ENCODE measurements at regions not wholly inside any gene's neighbourhood (a gene's known extent, or its start where the extent isn't known, plus 50 kb on each side); places are given as distances from the start of the nearest gene placed in this dataset.
"Not testable (repeated sequence)": the region's sequence is repeated elsewhere in the genome, so short reads cannot be mapped to it uniquely, and the experiment has no call there.

DNA sequence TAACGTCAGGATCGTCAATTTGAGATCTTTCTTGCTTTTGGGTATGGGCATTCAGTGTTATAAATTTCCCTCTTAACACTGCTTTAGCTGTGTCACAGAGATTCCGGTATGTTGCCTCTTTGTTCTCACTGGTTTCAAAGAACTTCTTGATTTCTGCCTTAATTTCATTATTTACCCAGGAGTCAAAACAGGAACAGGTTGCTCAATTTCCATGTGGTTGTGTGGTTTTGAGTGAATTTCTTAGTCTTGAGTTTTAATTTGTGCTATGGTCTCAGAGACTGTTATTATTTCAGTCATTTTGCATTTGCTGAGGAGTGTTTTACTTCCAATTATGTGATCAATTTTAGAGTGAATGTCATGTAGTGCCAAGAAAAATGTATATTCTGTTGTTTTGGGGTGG, 153.1 kb downstream of the PCDH17 start:
- DNase-seq, result no peak

DNA sequence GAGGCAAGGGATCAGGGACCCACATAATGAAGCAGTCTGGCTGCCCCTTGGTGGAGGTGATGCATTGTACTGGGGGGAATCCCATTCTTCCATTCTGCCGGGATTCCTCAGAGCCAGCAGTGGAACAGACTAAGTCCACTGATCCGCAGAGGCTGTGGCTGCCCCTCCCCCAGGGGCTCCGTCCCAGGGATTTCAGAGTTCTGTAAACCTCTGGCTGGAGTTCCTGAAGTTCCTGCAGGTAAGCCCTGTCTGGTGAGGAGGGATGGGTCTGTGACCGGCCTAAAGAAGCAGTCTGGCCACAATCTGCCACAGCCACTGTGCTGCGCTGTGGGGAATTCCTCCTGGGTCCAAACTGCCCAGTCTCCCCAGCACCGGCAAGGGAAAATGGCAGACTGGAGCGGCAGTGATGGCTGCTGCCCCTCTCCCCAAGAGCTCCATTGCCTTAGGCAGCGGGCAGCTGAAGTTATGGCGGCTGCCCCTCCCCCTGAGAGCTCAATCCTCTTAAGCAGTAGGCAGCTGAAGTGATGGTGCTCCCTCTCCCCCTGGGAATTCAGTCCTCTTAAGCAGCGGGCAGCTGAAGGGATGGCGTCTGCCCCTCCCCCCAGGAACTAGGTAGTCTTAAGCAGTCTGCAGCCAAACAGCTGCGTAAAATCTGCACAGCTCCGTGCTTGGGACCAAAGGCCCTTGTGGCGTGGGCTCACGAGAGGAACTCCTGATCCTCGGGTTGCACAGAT, 155.7 kb downstream of the PCDH17 start:
- DNase-seq, result no peak

- DNase-seq, result no peak
These were observed 168.1 kb downstream of the PCDH17 start for GRCh38 chr13:57799624-57800023.

GRCh38 chr13:57813651-57814050, 182.1 kb downstream of the PCDH17 start:
- no peak for DNase-seq

GRCh38 chr13:57815600-57815999, 184.1 kb downstream of the PCDH17 start:
- DNase-seq, result no peak

- no peak for DNase-seq
These were observed 189.4 kb downstream of the PCDH17 start for GRCh38 chr13:57820924-57821323.

- no peak for DNase-seq
These were observed 192.2 kb downstream of the PCDH17 start for GRCh38 chr13:57823704-57824103.

DNA sequence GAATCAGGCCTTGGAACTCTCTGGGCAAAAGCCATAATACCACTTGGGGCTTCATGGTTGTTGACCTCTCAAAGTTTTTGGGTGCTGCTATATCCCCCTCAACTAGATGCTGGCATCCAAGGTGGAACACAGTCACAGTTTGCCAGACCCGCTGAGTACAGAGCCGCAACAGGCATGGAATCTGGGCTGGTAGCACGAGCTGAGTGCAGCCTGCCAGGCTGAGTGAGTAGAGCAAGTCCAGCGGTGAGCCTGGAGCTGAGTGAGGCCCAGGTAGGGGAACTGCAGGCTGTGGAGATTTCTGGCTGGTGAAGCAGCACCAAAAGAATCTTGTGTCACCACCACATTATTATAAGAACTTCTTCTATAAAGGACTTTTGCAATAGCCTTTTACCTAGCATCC, 192.6 kb downstream of the PCDH17 start:
- no peak for DNase-seq

DNA sequence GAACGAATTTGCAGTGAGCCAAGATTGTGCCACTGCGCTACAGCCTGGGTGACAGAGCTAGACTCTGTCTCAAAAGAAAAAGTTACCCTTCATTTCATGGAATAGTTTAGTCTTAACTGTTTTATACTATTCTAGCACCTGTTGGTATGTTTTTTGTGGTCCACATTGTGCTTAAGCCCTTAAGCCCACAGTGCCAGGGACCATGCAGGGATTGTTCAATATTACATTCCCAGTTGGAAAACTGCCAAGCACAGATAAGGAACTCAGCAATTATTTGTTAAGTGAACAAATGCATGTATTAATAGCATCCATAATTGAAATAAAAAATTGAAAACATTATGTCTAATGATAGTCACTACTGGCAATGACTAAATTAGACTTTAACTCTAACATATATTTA, 193.5 kb downstream of the PCDH17 start:
- DNase-seq, result no peak

GRCh38 chr13:57829496-57829895, 198.0 kb downstream of the PCDH17 start:
- no peak for DNase-seq

- DNase-seq, result no peak
These were observed 200.6 kb downstream of the PCDH17 start for GRCh38 chr13:57832187-57832586.

GRCh38 chr13:57837801-57838200, 206.3 kb downstream of the PCDH17 start:
- DNase-seq, result no peak

GRCh38 chr13:57843521-57843920, 212.0 kb downstream of the PCDH17 start:
- no peak for DNase-seq

DNA sequence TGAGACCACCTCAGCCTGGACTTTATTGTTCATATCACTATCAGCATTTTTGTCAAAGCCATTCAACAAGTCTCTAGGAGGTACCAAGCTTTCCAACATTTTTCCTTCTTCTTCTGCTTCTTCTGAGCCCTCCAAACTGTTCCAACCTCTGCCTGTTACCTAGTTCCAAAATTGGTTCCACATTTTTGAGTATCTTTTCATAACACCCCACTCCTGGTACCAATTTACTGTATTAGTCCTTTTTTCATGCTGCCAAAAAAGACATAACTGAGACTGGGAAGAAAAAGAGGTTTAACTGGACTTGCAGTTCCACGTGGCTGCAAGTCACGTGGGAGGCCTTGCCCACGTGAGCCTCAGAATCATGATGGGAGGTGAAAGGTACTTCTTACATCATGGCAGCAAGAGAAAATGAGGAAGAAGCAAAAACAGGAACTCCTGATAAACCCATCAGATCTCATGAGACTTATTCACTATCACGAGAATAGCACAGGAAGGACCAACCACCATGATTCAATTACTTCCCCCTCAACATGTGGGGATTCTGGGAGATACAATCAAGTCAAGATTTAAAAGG, 215.1 kb downstream of the PCDH17 start:
- no peak for DNase-seq

GRCh38 chr13:57857945-57858344, 226.4 kb downstream of the PCDH17 start:
- no peak for DNase-seq

DNA sequence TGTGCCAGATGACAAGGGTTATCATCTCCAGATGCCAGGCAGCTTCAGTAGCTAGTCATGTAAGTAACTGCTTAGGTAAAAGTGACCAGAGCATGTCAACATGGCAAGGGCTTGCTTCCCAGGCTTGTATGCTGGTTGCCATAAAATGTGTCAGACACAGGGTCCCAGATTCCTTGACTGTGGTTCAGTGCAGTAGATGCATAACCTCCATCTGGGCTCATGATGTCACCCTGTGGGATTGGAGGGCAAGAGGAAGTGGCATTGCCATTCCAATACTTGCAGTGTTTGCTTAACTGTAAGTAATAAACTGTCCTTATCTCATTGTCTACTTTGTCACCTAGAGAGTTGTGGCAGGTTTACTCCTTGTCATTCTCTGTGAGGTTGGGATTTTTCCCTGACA, 226.8 kb downstream of the PCDH17 start:
- no peak for DNase-seq

GRCh38 chr13:57862879-57863278, 231.3 kb downstream of the PCDH17 start:
- DNase-seq, result no peak

- DNase-seq, result no peak
These were observed 234.2 kb downstream of the PCDH17 start for GRCh38 chr13:57865600-57866294.

DNA sequence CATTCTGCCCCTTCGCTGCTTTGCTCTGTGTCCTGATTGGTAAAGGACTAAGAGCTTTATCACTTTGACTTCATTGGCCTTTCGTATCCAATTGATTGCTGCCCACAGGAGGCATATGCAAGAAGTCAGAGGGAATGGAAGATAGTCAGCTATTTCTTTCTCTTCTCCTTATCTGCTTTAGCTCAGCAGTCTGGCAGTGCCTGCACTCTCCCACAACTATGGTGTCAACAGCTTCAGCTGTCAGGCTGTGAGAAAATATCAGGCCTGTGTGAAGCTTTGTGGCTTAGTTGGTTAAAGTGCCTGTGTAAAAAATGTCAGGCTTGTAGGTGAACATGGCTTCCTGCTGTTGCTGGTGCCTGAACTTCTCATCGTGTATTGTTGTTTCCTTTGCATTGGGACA, 243.0 kb downstream of the PCDH17 start:
- no peak for DNase-seq

GRCh38 chr13:57877601-57878000, 246.1 kb downstream of the PCDH17 start:
- no peak for DNase-seq

DNA sequence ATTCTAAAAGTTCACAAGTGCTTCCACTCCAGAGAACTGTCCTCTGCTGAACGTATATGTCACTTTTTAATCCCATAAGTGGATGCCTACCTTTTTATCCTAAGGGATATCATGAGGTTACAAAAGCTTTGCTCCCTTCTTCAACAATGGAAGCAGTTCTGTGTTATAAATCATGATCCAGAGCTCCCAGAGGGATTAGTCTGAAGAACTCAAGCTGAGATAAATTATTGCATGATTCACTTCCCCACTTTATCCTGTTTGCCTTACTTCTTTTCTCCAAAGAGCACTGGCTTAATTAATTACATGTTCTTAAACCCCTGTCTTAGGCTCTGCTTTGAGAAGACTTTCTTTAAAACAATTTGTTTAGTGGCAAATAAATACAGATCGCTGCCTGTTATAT, 246.7 kb downstream of the PCDH17 start:
- DNase-seq, result no peak

GRCh38 chr13:57897225-57897624, 265.7 kb downstream of the PCDH17 start:
- DNase-seq, result no peak

GRCh38 chr13:57899096-57899495, 267.6 kb downstream of the PCDH17 start:
- DNase-seq, result no peak

- DNase-seq, result not testable (repeated sequence)
These were observed 278.3 kb downstream of the PCDH17 start for GRCh38 chr13:57909833-57910232.

Data from SHP77 treated with DMSO at 0.1 percent for 48 hours (cell line).